ENCODE measurements at regions not wholly inside any gene's neighbourhood (a gene's known extent, or its start where the extent isn't known, plus 50 kb on each side); places are given as distances from the start of the nearest gene placed in this dataset.

- intact Hi-C loops (cut with DNase I), result no loop called here
- Histone ChIP-seq H3K27ac (no peak overlapping the region), H3K9me3 (no peaks in the 10 kb centered on the region), H3K4me3 (no peak overlapping the region), H3K36me3 (no peaks in the 10 kb centered on the region), H3K27me3 (no peaks in the 10 kb centered on the region), H3K4me1 (peaks cover 13 to 31% of the 10 kb centered on the region in 2 donors)
- DNase-seq (no peak), ATAC-seq (no peak)
- TF ChIP-seq, protein P1, sequence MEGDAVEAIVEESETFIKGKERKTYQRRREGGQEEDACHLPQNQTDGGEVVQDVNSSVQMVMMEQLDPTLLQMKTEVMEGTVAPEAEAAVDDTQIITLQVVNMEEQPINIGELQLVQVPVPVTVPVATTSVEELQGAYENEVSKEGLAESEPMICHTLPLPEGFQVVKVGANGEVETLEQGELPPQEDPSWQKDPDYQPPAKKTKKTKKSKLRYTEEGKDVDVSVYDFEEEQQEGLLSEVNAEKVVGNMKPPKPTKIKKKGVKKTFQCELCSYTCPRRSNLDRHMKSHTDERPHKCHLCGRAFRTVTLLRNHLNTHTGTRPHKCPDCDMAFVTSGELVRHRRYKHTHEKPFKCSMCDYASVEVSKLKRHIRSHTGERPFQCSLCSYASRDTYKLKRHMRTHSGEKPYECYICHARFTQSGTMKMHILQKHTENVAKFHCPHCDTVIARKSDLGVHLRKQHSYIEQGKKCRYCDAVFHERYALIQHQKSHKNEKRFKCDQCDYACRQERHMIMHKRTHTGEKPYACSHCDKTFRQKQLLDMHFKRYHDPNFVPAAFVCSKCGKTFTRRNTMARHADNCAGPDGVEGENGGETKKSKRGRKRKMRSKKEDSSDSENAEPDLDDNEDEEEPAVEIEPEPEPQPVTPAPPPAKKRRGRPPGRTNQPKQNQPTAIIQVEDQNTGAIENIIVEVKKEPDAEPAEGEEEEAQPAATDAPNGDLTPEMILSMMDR (IDR thresholded peaks at IDR 0.05), result no peak
Measured at GRCh38 chr7:41887416-41887815, 184.5 kb upstream of the INHBA start.

DNA sequence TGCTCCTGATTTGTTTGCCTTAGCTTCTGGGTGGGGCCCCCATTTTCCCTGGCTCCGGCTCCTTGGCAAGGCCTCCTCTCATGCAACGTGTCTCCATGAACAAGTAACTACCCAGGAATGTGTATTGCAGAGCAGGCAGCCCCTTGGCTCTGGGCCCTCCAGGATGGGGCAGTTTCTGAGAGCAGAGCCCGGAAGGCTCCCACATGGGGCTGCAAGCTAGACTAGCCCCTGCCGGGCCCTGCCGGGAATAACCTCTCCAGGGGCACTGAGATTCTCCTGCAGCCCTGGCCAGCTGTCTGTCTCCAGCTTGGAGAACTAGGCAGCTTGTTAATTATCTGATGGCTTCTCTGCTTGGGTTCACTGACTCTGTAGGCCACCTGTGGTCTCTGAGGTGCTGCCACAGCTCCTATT is 184.0 kb upstream of the INHBA start:
- peak overlapping the region in 1 of 2 donors; percentile 7 for H3K27ac ChIP-seq
- intact Hi-C loops (cut with DNase I), result no loop called here

DNA sequence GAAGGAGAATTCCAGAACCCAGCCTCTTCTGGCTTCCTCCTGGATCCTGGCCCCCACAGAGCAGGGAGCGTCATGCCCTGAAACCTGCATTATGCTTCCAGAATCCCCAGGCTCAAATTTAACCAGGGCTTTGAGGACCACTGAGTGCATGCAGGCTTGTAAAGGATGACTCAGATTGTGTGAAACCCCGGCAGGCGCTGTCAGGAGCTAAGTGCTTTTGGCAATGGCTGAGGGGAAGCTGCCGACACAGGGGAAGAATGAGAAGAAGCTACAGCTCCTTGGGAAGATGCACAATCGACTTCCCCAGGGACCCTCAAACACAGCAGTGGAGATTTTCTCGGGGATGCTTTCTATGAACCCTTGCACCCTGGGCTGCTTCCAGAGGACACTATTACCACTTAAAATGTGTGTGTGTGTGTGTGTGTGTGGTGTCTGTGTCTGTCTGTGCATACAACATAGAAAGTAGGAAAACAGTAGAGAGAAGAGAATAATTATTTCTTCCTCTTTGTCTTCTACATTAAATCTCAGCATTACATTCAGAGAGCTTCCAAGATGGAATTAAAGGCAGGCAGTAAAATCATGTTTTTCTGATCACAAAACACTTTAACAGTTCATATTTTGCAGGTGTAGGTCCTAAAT is 183.5 kb upstream of the INHBA start:
- Histone ChIP-seq H3K36me3 (no peaks in the 10 kb centered on the region), H3K27me3 (no peaks in the 10 kb centered on the region), H3K4me3 (no peak overlapping the region), H3K9me3 (no peaks in the 10 kb centered on the region), H3K4me1 (peaks cover 13 to 41% of the 10 kb centered on the region in 2 donors), H3K27ac (peak overlapping the region in 1 of 2 donors; percentile 7)
- TF ChIP-seq, protein P1 (IDR thresholded peaks at IDR 0.05), result no peak
- DNase-seq (peak in 1 of 4 donors; percentile 66), ATAC-seq (peak; percentile 47)
- intact Hi-C loops (cut with DNase I), result no loop called here

More for the DNA sequence above, 184.0 kb upstream of the INHBA start:
- peak in 2 of 4 donors; percentile 70 to 79 for DNase-seq
- Histone ChIP-seq H3K4me1 (peaks cover 13 to 36% of the 10 kb centered on the region in 2 donors), H3K27me3 (no peaks in the 10 kb centered on the region), H3K4me3 (no peak overlapping the region), H3K36me3 (no peaks in the 10 kb centered on the region), H3K9me3 (no peaks in the 10 kb centered on the region)
- TF ChIP-seq, protein P1 (IDR thresholded peaks at IDR 0.05), result no peak
- ATAC-seq, result peak; percentile 65

GRCh38 chr7:41885748-41886147 is 182.9 kb upstream of the INHBA start:
- Histone ChIP-seq H3K4me1 (peaks cover 13 to 47% of the 10 kb centered on the region in 2 donors), H3K27me3 (no peaks in the 10 kb centered on the region), H3K36me3 (no peaks in the 10 kb centered on the region), H3K9me3 (no peaks in the 10 kb centered on the region), H3K4me3 (no peak overlapping the region), H3K27ac (no peak overlapping the region)
- no peak for ATAC-seq
- DNase-seq, result no peak
- intact Hi-C loops (cut with DNase I), result no loop called here
- TF ChIP-seq, protein P1 (IDR thresholded peaks at IDR 0.05), result no peak

DNA sequence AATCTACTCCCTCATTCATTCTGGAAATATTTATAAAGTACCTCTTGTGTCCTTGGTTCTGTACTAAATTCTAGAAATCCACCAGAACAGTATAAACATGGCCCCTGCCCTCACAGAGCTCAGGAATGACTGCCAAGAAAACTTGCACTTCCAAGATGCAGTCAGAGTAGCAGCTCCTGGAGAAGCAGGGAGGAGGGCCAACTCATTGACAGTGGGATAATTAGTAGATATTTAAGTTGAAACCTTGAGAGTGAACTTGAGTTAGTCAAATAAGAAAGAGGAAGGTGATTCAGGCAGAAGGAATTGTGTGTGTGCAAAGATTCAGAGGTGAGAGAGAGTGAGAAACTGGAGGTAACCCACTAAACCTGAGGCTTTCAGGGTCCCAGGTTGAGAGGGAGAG is 182.2 kb upstream of the INHBA start:
- TF ChIP-seq, protein P1 (IDR thresholded peaks at IDR 0.05), result no peak
- DNase-seq (no peak), ATAC-seq (no peak)
- intact Hi-C loops (cut with DNase I), result no loop called here
- Histone ChIP-seq H3K36me3 (no peaks in the 10 kb centered on the region), H3K27ac (no peak overlapping the region), H3K27me3 (no peaks in the 10 kb centered on the region), H3K9me3 (no peaks in the 10 kb centered on the region), H3K4me1 (peaks cover 15 to 54% of the 10 kb centered on the region in 2 donors), H3K4me3 (no peak overlapping the region)
